ENCODE measurements at regions not wholly inside any gene's neighbourhood (a gene's known extent, or its start where the extent isn't known, plus 50 kb on each side); places are given as distances from the start of the nearest gene placed in this dataset.
"Not testable (repeated sequence)": the region's sequence is repeated elsewhere in the genome, so short reads cannot be mapped to it uniquely, and the experiment has no call there.

DNA sequence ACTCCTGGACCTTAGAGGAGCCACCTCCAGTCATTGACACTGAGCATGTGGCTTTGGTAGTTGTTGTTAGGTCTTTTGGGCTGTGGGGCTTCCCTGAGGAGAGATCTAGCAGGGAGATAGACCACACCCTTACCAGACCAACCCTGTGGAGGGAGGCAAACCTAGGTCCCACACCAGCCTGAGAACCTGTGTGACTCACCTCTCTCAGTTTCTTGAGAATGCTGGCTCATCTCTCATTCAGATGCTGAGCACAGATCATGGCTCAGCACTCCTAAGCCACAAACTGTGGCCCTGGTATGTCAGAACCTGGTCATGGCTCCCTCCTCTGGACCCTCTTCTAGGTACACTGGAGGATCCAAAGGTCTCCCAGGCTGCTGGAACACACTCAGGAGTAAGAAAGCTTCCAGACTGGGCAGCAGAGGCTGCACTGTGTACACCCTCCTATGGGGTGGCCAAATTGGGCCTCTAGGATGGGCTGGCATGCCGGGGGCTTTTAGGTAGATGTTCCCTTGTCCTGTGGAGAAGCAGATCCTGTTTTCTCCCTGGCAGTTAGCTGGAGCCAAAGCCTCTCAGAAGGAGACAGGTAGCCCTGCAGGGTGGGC is 1294.5 kb downstream of the KHDRBS2 start:
- DNase-seq (ENCODE audit: low spot score): no peak

GRCh38 chr6:60952500-60952899 is 1333.5 kb downstream of the KHDRBS2 start:
- no peak for DNase-seq (ENCODE audit: low spot score)

GRCh38 chr6:60950221-60950923 is 1335.7 kb downstream of the KHDRBS2 start:
- not testable (repeated sequence) for DNase-seq (ENCODE audit: low spot score)

GRCh38 chr6:60947416-60947815 is 1338.6 kb downstream of the KHDRBS2 start:
- not testable (repeated sequence) for DNase-seq (ENCODE audit: low spot score)

DNA sequence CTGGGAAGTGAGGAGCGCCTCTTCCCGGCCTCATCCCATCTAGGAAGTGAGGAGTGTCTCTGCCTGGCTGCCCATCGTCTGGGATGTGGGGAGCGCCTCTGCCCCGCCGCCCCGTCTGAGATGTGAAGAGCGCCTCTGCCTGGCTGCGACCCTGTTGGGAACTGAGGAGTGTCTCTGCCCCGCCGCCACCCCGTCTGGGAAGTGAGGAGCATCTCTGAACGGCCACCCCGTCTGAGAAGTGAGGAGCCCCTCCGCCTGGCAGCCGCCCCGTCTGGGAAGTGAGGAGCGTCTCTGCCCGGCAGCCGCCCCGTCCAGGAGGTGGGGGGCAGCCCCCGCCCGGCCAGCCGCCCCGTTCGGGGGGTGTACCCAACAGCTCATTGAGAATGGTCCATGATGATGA is 1341.2 kb downstream of the KHDRBS2 start:
- not testable (repeated sequence) for DNase-seq (ENCODE audit: low spot score)

GRCh38 chr6:60935970-60936369 is 1350.1 kb downstream of the KHDRBS2 start:
- not testable (repeated sequence) for DNase-seq (ENCODE audit: low spot score)

- not testable (repeated sequence) for DNase-seq (ENCODE audit: low spot score)
These were observed 1366.4 kb downstream of the KHDRBS2 start for GRCh38 chr6:60919652-60920051.

DNA sequence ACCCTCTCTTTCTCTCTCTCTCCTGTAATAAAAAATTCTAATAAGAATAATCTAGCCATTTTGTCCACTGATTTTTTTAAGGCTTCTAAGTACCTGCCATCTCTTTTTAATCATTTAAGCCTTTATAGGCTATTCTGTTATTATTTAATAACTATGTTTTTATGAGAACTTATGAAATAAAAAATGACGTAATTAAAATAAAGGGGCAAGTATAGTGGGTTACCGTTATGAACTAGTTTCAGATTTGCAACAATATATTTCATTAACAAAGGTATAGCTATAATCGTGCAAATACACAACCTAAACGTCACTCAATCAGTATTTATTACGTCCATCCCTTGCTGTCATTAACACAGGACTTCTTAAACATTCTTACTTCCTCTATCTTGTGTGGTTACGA is 1382.2 kb downstream of the KHDRBS2 start:
- not testable (repeated sequence) for DNase-seq (ENCODE audit: low spot score)

DNA sequence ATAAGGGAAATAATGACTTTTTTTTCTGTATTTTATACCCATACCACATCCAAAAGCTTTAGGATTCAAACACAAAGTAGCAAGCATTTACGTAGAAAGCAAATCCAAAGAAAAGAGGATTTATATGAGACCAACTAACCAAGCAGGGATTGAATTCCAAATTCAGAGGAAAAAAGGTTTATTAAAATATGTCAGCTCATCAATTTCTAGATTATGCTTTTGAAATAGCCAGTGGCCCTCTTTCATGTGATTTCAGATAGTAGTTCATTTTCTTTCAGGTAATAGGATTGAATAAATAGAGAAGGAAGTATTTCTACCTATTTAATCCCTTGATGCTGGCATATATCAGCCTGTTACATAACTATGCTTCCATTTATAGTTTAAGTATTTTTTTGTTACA is 1392.7 kb downstream of the KHDRBS2 start:
- DNase-seq (ENCODE audit: low spot score): not testable (repeated sequence)

- no peak for DNase-seq (ENCODE audit: low spot score)
These were observed 1394.4 kb downstream of the KHDRBS2 start for GRCh38 chr6:60891606-60892005.

GRCh38 chr6:60877396-60877795 is 1408.6 kb downstream of the KHDRBS2 start:
- DNase-seq (ENCODE audit: low spot score): not testable (repeated sequence)

- not testable (repeated sequence) for DNase-seq (ENCODE audit: low spot score)
These were observed 1415.2 kb downstream of the KHDRBS2 start for GRCh38 chr6:60870779-60871178.

- DNase-seq (ENCODE audit: low spot score): no peak
These were observed 1418.5 kb downstream of the KHDRBS2 start for GRCh38 chr6:60867548-60867947.

DNA sequence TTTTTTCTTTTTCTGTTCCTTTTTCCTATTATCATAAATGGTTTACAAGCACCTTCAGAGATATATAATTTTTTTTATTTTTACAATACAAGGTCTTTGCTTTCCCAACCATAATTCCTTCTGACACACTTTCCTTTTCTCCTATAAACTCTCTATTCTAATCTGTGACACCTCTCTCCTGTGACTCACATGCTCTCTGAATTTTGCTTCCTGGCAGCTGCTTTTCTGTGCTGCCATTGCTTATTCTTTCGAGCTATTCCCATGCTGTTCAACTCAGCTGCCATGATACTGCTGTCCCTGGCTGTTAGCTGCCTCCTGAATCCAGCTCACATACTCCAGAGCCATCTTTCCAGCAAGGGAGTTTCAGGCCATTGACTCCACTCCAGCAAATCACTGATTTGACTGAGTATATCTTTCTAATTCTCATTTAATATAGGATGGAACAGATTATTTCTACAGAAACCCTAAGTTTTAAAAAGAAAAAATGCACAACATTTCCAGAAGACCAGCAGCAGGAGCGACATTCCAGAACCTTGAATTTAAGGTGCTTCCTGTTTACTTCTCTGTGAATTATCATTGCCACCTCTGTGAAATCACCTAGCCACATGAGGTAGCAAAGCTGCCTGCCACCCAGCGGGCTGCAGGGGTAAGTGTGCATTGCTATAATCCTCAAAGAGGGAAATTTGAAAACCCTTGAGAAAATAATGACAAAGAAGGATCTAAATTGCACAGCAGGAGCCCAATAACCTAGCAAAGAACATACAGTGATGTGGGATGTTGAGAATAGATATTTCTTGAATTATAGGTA is 1442.6 kb downstream of the KHDRBS2 start:
- not testable (repeated sequence) for DNase-seq (ENCODE audit: low spot score)

GRCh38 chr6:60830726-60831125 is 1455.3 kb downstream of the KHDRBS2 start:
- not testable (repeated sequence) for DNase-seq (ENCODE audit: low spot score)

DNA sequence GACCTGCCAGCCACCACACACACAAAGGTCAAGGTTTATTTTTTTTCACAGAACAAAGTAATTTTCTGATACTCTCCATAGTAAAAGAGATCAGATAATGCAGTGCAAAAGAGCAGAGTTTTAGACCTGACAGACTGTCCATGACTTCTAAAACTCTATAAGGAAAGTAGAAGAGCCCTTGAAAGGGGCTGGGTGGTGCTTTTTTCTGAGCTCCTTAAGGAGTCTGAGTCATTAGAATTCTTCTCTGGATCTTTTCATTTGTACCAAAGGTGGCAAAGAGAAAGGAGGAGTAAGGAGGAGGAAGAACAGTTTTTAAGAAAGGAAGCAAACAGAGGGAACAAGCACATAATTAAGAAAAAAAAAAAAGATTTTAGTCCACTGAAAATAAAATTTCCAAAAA is 1463.4 kb downstream of the KHDRBS2 start:
- DNase-seq (ENCODE audit: low spot score): not testable (repeated sequence)

DNA sequence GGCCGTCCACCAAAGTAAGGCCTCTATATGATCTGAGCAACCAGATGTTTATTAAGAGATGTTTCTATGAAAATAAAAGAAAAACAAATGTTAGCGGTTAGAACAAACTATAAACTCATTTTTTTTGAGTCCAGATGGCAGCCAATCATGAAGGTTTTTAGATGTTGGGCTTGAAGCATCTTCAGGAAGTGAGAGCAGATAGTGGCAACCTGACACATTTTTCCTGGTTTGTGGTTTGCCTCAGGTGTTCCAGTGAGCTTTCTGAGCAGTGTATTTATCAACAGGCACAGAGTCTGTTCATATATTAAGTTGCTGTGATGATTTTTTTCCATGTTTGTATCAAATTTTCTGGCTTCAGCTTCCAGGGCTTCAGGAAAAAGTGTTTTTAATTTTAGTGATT is 1468.0 kb downstream of the KHDRBS2 start:
- DNase-seq (ENCODE audit: low spot score): not testable (repeated sequence)

DNA sequence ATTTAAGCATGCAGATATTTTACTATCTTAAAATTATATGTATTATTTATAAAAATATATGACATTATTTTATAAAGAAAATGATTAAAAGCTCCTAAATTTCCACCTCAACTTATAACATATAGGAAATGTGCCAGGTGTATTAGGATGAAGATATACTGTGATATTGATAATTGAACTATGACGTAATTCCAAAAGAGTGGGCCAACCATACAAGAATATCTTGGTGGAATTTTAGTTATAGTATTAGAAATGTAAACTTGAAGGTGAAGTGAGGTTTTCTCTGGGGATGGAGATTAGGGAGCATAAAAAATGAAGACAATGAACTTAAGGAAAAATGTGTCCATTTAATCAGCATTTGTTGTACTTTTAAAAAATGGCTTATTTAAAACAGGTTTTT is 1471.2 kb downstream of the KHDRBS2 start:
- DNase-seq (ENCODE audit: low spot score): not testable (repeated sequence)

- not testable (repeated sequence) for DNase-seq (ENCODE audit: low spot score)
These were observed 1472.0 kb downstream of the KHDRBS2 start for GRCh38 chr6:60813897-60814596.

- DNase-seq (ENCODE audit: low spot score): not testable (repeated sequence)
These were observed 1475.8 kb downstream of the KHDRBS2 start for GRCh38 chr6:60810216-60810615.

- peak; percentile 0 for DNase-seq (ENCODE audit: low spot score)
These were observed 1486.9 kb downstream of the KHDRBS2 start for GRCh38 chr6:60799146-60799545.

- not testable (repeated sequence) for DNase-seq (ENCODE audit: low spot score)
These were observed 1488.2 kb downstream of the KHDRBS2 start for GRCh38 chr6:60797831-60798230.

Measured in SW480 (cell line).